COLO668 (cell line): ENCODE measurements at regions not wholly inside any gene's neighbourhood (a gene's known extent, or its start where the extent isn't known, plus 50 kb on each side); places are given as distances from the start of the nearest gene placed in this dataset.
A peak's percentile ranks its signal among the peaks of the same experiment; 100 is the strongest.
"Not testable (repeated sequence)": the region's sequence is repeated elsewhere in the genome, so short reads cannot be mapped to it uniquely, and the experiment has no call there.

ENCODE experiments used
- DNase-seq: peaks from one replicate; lab custom pipeline; 2025; ENCODE audit not compliant: unreplicated experiment; lab: John Stamatoyannopoulos, UW

GRCh38 chr2:22037274-22037673 is 913.5 kb downstream of the TDRD15 start:
- no peak for DNase-seq

GRCh38 chr2:22043784-22044183 is 920.0 kb downstream of the TDRD15 start:
- no peak for DNase-seq

GRCh38 chr2:22055784-22056620 is 932.2 kb downstream of the TDRD15 start:
- no peak for DNase-seq

- DNase-seq, result no peak
Observed at GRCh38 chr2:22056621-22057132, 932.9 kb downstream of the TDRD15 start.

- no peak for DNase-seq
Observed at GRCh38 chr2:22062679-22063078, 938.9 kb downstream of the TDRD15 start.

- DNase-seq, result no peak
Observed at GRCh38 chr2:22076454-22076853, 952.7 kb downstream of the TDRD15 start.

- DNase-seq, result no peak
Observed at GRCh38 chr2:22078701-22079100, 954.9 kb downstream of the TDRD15 start.

GRCh38 chr2:22079583-22079982 is 955.8 kb downstream of the TDRD15 start:
- no peak for DNase-seq

GRCh38 chr2:22086726-22087125 is 963.0 kb downstream of the TDRD15 start:
- DNase-seq, result no peak

GRCh38 chr2:22103617-22104016 is 979.8 kb downstream of the TDRD15 start:
- not testable (repeated sequence) for DNase-seq

- DNase-seq, result no peak
Observed at GRCh38 chr2:22110244-22110651, 986.5 kb downstream of the TDRD15 start.

- DNase-seq, result no peak
Observed at GRCh38 chr2:22124003-22124402, 1000.2 kb downstream of the TDRD15 start.

GRCh38 chr2:22126106-22126505 is 1002.3 kb downstream of the TDRD15 start:
- DNase-seq, result no peak

GRCh38 chr2:22126978-22127377 is 1003.2 kb downstream of the TDRD15 start:
- DNase-seq, result no peak

- DNase-seq, result no peak
Observed at GRCh38 chr2:22134421-22134820, 1010.7 kb downstream of the TDRD15 start.

GRCh38 chr2:22136446-22136845 is 1012.7 kb downstream of the TDRD15 start:
- no peak for DNase-seq

GRCh38 chr2:22143840-22144239 is 1020.1 kb downstream of the TDRD15 start:
- DNase-seq, result no peak

- DNase-seq, result no peak
Observed at GRCh38 chr2:22153931-22154613, 1030.3 kb downstream of the TDRD15 start.

- peak; percentile 21 for DNase-seq
Observed at GRCh38 chr2:22156661-22157060, 1032.9 kb downstream of the TDRD15 start.

GRCh38 chr2:22167256-22167655 is 1043.5 kb downstream of the TDRD15 start:
- DNase-seq, result no peak

GRCh38 chr2:22175003-22175402 is 1051.2 kb downstream of the TDRD15 start:
- no peak for DNase-seq

- DNase-seq, result no peak
Observed at GRCh38 chr2:22185251-22185650, 1061.5 kb downstream of the TDRD15 start.
